Sigmoid colon (tissue), 6 donors: ENCODE measurements at regions not wholly inside any gene's neighbourhood (a gene's known extent, or its start where the extent isn't known, plus 50 kb on each side); places are given as distances from the start of the nearest gene placed in this dataset.

Experiments
- DNase-seq: peaks from one replicate; pipeline ENCODE4 v3.0.0-alpha.2; 2019
- H3K27ac ChIP-seq, 4 donors: fragments of 200-600 bp; sonication (generic); one replicate each; pipeline ENCODE4 v1.5.1; 2016 to 2019; ENCODE audit warnings: mild to moderate bottlenecking in 1 of 4
- H3K27me3 ChIP-seq, 3 donors: fragments of 200-600 bp; sonication (generic); one replicate each; pipeline ENCODE4 v1.5.1; 2019; ENCODE audit warnings: mild to moderate bottlenecking in 1 of 3
- H3K36me3 ChIP-seq, 4 donors: fragments of 200-600 bp; sonication (generic); one replicate each; pipeline ENCODE4 v1.5.1; 2016 to 2019
- H3K4me1 ChIP-seq, 4 donors: fragments of 200-600 bp; sonication (generic); one replicate each; pipeline ENCODE4 v1.5.1; 2017 to 2019
- H3K4me3 ChIP-seq, 4 donors: fragments of 200-600 bp; sonication (generic); one replicate each; pipeline ENCODE4 v1.5.1; 2017 to 2019; ENCODE audit warnings: mild to moderate bottlenecking in 2 of 4, moderate library complexity in 1 of 4
- H3K9me3 ChIP-seq, 4 donors: fragments of 200-600 bp in 3 of 4; sonication (generic) in 3 of 4; one replicate each; pipeline versions ENCODE4 v1.5.1 to v1.6.1; 2013 to 2019
- CTCF ChIP-seq, 4 experiments: fragments of 450-650 bp in 3 of 4; fragments of 200-600 bp in 1 of 4; IDR thresholded peaks; one replicate each; pipeline ENCODE4 v1.5.1; 2016 to 2019; ENCODE audit warnings: antibody characterized with exemption in 4 of 4, mild to moderate bottlenecking in 3 of 4, moderate library complexity in 2 of 4
- EP300 ChIP-seq, 4 donors: sonication (generic); formaldehyde crosslinking; IDR thresholded peaks; one replicate each; pipeline ENCODE4 v1.6.1; 2017; ENCODE audit warnings: antibody characterized with exemption in 4 of 4
- POLR2A ChIP-seq, 2 donors: fragments of 450-650 bp; IDR thresholded peaks; one replicate each; pipeline ENCODE4 v1.6.1; 2016; ENCODE audit warnings: antibody characterized with exemption in 2 of 2, mild to moderate bottlenecking in 2 of 2, moderate library complexity in 2 of 2
- POLR2AphosphoS5 ChIP-seq, 4 donors: sonication (generic); formaldehyde crosslinking; IDR thresholded peaks; one replicate each; pipeline ENCODE4 v1.6.1; 2017; ENCODE audit warnings: antibody characterized with exemption in 4 of 4
- WGBS, 2 donors: extraction: QIAGEN DNeasy Blood & Tissue Kit; methylation state at CpG; one replicate each; pipeline ENCODE4 v1.1.7; 2013; 5-methylcytosine and 5-hydroxymethylcytosine counted together
- intact Hi-C: fragments of 100-400 bp; cut with DNase I; formaldehyde crosslinking; loops from one replicate; pipeline ENCODE4 v1.15.1; 2023
- donor health status: healthy with polysubstance abuse.
- donor health status: healthy.

- Histone ChIP-seq H3K36me3 (no peaks in the 10 kb centered on the region), H3K27me3 (no peaks in the 10 kb centered on the region), H3K4me1 (peaks cover 0 to 20% (median 3%) of the 10 kb centered on the region in 4 donors), H3K4me3 (no peak overlapping the region), H3K27ac (peak overlapping the region; percentile 47 to 67 (median 52)), H3K9me3 (no peaks in the 10 kb centered on the region)
- 76 to 77% methylated on average over 3 of the region's 3 CpGs for WGBS, 2 donors
- peak; percentile 89 for DNase-seq
- intact Hi-C loops = no loop called here
- TF ChIP-seq POLR2A (IDR thresholded peaks at IDR 0.05) (no peak), EP300 (IDR thresholded peaks at IDR 0.05) (peak in 1 of 4 donors; percentile 10), POLR2AphosphoS5 (IDR thresholded peaks at IDR 0.05) (peak; percentile 38 to 66 (median 56))
Observed at GRCh38 chr2:217186668-217187159, 326.9 kb upstream of the TNP1 start.

GRCh38 chr2:217186152-217186551 lies 326.3 kb upstream of the TNP1 start:
- Histone ChIP-seq H3K36me3 (no peaks in the 10 kb centered on the region), H3K4me3 (no peak overlapping the region), H3K9me3 (no peaks in the 10 kb centered on the region), H3K27me3 (no peaks in the 10 kb centered on the region), H3K4me1 (peaks cover 0 to 20% (median 3%) of the 10 kb centered on the region in 4 donors), H3K27ac (peak overlapping the region; percentile 47 to 67 (median 52))
- intact Hi-C loops = no loop called here
- WGBS, 2 donors = 94 to 95% methylated on average over 6 of the region's 6 CpGs
- TF ChIP-seq CTCF (IDR thresholded peaks at IDR 0.05) = no peak
- DNase-seq = peak; percentile 72

GRCh38 chr2:217185265-217185995 lies 325.6 kb upstream of the TNP1 start:
- no peaks in the 10 kb centered on the region for H3K27me3 ChIP-seq
- no peak for DNase-seq
- no peaks in the 10 kb centered on the region for H3K36me3 ChIP-seq
- peak overlapping the region; percentile 47 to 67 (median 52) for H3K27ac ChIP-seq
- TF ChIP-seq POLR2AphosphoS5 (IDR thresholded peaks at IDR 0.05) (no peak), EP300 (IDR thresholded peaks at IDR 0.05) (no peak), CTCF (IDR thresholded peaks at IDR 0.05) (no peak), POLR2A (IDR thresholded peaks at IDR 0.05) (no peak)
- H3K4me3 ChIP-seq = no peak overlapping the region
- WGBS, 2 donors = 79 to 84% methylated on average over 7 of the region's 7 CpGs
- intact Hi-C loops = no loop called here
- peaks cover 0 to 20% (median 3%) of the 10 kb centered on the region in 4 donors for H3K4me1 ChIP-seq
- H3K9me3 ChIP-seq = no peaks in the 10 kb centered on the region

- no peak for TF ChIP-seq CTCF (IDR thresholded peaks at IDR 0.05)
- no peak for TF ChIP-seq EP300 (IDR thresholded peaks at IDR 0.05)
- TF ChIP-seq POLR2A (IDR thresholded peaks at IDR 0.05) = no peak
- no peak for TF ChIP-seq POLR2AphosphoS5 (IDR thresholded peaks at IDR 0.05)
- Histone ChIP-seq H3K4me1 (peaks cover 0 to 20% (median 3%) of the 10 kb centered on the region in 4 donors), H3K9me3 (no peaks in the 10 kb centered on the region), H3K27ac (no peak overlapping the region), H3K27me3 (no peaks in the 10 kb centered on the region), H3K36me3 (no peaks in the 10 kb centered on the region), H3K4me3 (no peak overlapping the region)
- intact Hi-C loops = no loop called here
- WGBS, 2 donors = 88 to 94% methylated on average over 2 of the region's 2 CpGs
- DNase-seq = no peak
Observed at GRCh38 chr2:217184242-217184641, 324.4 kb upstream of the TNP1 start.

GRCh38 chr2:217183471-217183870 lies 323.6 kb upstream of the TNP1 start:
- DNase-seq = no peak
- H3K36me3 ChIP-seq = no peaks in the 10 kb centered on the region
- intact Hi-C loops = no loop called here
- H3K27ac ChIP-seq = no peak overlapping the region
- H3K4me1 ChIP-seq = peaks cover 0 to 20% (median 3%) of the 10 kb centered on the region in 4 donors
- H3K4me3 ChIP-seq = no peak overlapping the region
- TF ChIP-seq EP300 (IDR thresholded peaks at IDR 0.05) (no peak), POLR2AphosphoS5 (IDR thresholded peaks at IDR 0.05) (no peak), CTCF (IDR thresholded peaks at IDR 0.05) (no peak), POLR2A (IDR thresholded peaks at IDR 0.05) (no peak)
- no peaks in the 10 kb centered on the region for H3K27me3 ChIP-seq
- WGBS, 2 donors = 96% methylated on average over 1 of the region's 1 CpG
- H3K9me3 ChIP-seq = no peaks in the 10 kb centered on the region
